MM.1S (cell line): ENCODE measurements at regions not wholly inside any gene's neighbourhood (a gene's known extent, or its start where the extent isn't known, plus 50 kb on each side); places are given as distances from the start of the nearest gene placed in this dataset.
"Not testable (repeated sequence)": the region's sequence is repeated elsewhere in the genome, so short reads cannot be mapped to it uniquely, and the experiment has no call there.

Source experiments
- DNase-seq: peaks from one replicate; pipeline ENCODE4 v3.0.0-alpha.2; 2015
- H2AFZ ChIP-seq: fragments of 300-600 bp; sonication (generic); 2 replicates; pipeline ENCODE4 v1.6.0; 2016; ENCODE audit warnings: antibody characterized with exemption, low read length
- H3F3A ChIP-seq: fragments of 300-600 bp; sonication (generic); 2 replicates; pipeline ENCODE4 v1.6.1; 2016; ENCODE audit warnings: mild to moderate bottlenecking, antibody characterized with exemption, low read length, moderate library complexity, mixed read lengths; ENCODE audit not compliant: insufficient read depth
- H3K27ac ChIP-seq: fragments of 300-600 bp; sonication (generic); 2 replicates; pipeline ENCODE4 v1.5.1; 2016; ENCODE audit warnings: mild to moderate bottlenecking, low read length
- H3K27me3 ChIP-seq: fragments of 300-600 bp; sonication (generic); replicated peaks from 2 replicates; pipeline ENCODE4 v1.6.0; 2016; ENCODE audit warnings: low read length; ENCODE audit not compliant: insufficient read depth
- H3K36me3 ChIP-seq: fragments of 300-600 bp; sonication (generic); replicated peaks from 2 replicates; pipeline ENCODE4 v1.6.1; 2016; ENCODE audit warnings: mild to moderate bottlenecking, low read length, mixed read lengths; ENCODE audit not compliant: insufficient read depth
- H3K4me1 ChIP-seq: fragments of 300-600 bp; sonication (generic); 2 replicates; pipeline ENCODE4 v1.6.1; 2016; ENCODE audit warnings: low read length, mixed read lengths
- H3K4me2 ChIP-seq: fragments of 300-600 bp; sonication (generic); 2 replicates; pipeline ENCODE4 v1.6.0; 2016; ENCODE audit warnings: low read depth, low read length
- H3K4me3 ChIP-seq: fragments of 300-600 bp; sonication (generic); 2 replicates; pipeline ENCODE4 v1.5.1; 2016; ENCODE audit warnings: low read length, mixed read lengths
- H3K79me2 ChIP-seq: fragments of 300-600 bp; sonication (generic); 2 replicates; pipeline ENCODE4 v1.6.1; 2016; ENCODE audit warnings: mixed run types, low read length, mixed read lengths
- H3K9ac ChIP-seq: fragments of 300-600 bp; sonication (generic); 2 replicates; pipeline ENCODE4 v1.6.1; 2016; ENCODE audit warnings: low read length, mixed read lengths
- H3K9me2 ChIP-seq: fragments of 300-600 bp; sonication (generic); replicated peaks from 2 replicates; pipeline ENCODE4 v1.6.1; 2016; ENCODE audit warnings: mild to moderate bottlenecking, low read length, mixed read lengths; ENCODE audit not compliant: insufficient read depth
- H3K9me3 ChIP-seq: fragments of 300-600 bp; sonication (generic); replicated peaks from 2 replicates; pipeline ENCODE4 v1.6.1; 2016; ENCODE audit warnings: mild to moderate bottlenecking, low read length, mixed read lengths; ENCODE audit not compliant: insufficient read depth
- H4K20me1 ChIP-seq: fragments of 300-600 bp; sonication (generic); 2 replicates; pipeline ENCODE4 v1.6.1; 2016; ENCODE audit warnings: mild to moderate bottlenecking, low read length, moderate library complexity, mixed read lengths; ENCODE audit not compliant: insufficient read depth
- EZH2 ChIP-seq: fragments of 300-600 bp; sonication (generic); optimal IDR thresholded peaks from 2 replicates; pipeline ENCODE3; 2017; ENCODE audit warnings: low read depth, mild to moderate bottlenecking, antibody characterized with exemption, low read length, mixed read lengths
- EZH2phosphoT487 ChIP-seq: fragments of 300-600 bp; sonication (generic); IDR thresholded peaks from 2 replicates; pipeline ENCODE4 v1.6.1; 2018; ENCODE audit warnings: antibody characterized with exemption, low read length
- TF ChIP-seq, protein P1 (sequence below): fragments of 300-600 bp; sonication (generic); IDR thresholded peaks from 2 replicates; pipeline ENCODE4 v1.5.1; 2016; ENCODE audit warnings: antibody characterized with exemption, low read length, mixed read lengths

DNA sequence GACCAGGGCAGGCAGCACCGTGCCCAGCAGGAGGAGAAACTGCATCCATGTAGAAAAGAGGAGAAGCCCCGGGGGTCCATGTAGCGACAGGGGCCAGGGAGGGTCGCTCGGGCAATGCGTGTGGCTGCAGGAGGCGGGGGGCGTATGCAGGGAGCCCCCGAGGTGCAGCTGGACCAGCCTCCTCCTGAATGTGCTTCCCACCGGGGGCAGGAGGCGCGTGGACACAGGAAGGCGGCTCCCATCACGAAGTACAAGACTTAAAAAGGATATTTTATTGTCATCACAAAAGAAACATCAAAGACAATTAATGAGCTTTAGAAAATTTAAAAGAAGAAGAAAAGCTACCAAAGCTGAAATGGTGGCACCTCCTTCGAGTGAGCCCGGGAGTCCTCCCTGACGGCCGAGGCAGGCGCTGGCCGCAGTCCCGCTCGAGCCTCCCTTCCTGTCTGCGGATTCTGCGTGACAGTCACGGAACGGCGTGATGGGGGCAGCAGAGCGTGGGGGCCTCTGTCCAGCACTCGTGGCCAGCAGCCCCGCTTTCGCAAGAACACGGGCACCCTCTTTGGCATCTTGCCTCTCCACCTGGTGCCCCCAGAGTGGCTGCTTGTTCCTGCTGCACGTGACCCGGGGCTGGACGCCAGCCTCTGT is 238.0 kb downstream of the TMEM121 start:
- not testable (repeated sequence) for H4K20me1 ChIP-seq, H3K79me2 ChIP-seq, H3F3A ChIP-seq, H3K4me2 ChIP-seq, H3K4me1 ChIP-seq, H3K4me3 ChIP-seq, H3K9me3 ChIP-seq, H2AFZ ChIP-seq, H3K27ac ChIP-seq, H3K9me2 ChIP-seq, H3K27me3 ChIP-seq, H3K9ac ChIP-seq, H3K36me3 ChIP-seq, DNase-seq

DNA sequence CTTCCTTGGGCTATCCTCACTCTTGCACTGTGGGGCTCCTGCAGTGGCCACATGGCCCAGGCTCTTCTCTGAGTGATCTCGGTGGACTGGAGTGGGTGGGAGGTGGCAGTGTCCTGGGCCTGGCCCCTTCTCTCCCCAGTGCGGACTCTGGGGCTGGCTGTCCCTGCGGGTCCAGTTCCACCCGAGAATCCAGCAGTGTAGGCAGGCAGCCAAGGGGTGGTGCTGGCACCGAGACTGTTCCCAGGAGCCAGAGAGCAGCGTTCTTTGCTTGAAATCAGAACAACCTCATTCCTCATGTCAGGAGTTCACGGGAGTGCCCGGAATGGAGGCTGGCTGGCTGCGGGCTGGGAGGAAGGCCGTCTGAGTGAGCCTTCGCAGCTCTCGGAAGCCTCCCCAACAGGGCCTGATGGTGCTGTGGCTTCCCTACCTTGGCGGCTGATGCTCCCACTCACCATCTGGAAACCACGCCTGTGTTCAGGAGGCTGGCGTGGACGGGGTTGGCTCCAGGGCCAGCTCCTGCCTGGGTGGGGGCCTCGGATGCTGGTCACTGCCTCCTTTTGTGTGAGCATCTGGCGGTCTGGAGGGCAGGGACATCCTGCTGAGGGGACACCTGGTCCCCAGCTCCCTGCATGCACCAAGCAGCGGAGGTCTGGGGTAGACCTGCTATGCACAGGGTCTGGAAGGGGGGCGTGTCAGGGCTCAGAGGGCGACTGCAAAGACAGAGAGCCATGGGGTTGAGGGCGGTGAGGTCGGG is 238.9 kb downstream of the TMEM121 start:
- H3K9ac ChIP-seq, H3K4me1 ChIP-seq, H3K9me3 ChIP-seq, H3K79me2 ChIP-seq, H3F3A ChIP-seq, H3K27me3 ChIP-seq, H3K4me3 ChIP-seq, H2AFZ ChIP-seq, H3K27ac ChIP-seq, H4K20me1 ChIP-seq, H3K9me2 ChIP-seq, H3K4me2 ChIP-seq, H3K36me3 ChIP-seq, DNase-seq: not testable (repeated sequence)

DNA sequence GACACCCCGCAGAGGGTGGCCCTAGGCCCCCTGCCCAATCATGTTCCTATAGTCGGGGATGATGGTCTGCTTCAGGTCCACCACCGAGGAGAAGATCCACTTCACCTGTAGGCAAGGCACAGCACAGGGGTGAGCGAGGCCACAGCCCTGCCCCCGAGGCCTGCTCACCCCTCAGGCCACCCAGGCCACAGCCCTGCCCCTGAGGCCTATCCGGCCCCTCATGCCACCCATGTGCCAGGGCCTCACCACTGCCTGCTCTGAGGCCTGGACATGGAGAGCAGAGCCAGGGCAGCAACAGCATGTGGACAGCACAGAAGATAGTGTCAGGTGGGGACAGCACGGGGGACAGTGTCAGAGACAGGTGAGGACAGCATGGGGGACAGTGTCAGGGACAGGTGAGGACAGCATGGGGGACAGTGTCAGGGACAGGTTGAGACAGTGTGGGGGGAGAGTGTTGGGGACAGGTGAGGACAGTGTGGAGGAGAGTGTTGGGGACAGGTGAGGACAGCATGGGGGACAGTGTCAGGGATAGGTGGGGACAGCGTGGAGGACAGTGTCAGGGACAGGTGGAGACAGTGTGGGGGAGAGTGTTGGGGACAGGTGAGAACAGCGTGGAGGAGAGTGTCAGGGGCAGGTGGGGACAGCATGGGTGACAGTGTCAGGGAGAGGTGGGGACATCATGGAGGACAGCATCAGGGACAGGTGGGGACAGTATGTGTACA is 239.7 kb downstream of the TMEM121 start:
- Histone ChIP-seq H3K4me1 (no peaks in the 10 kb centered on the region), H4K20me1 (no peaks in the 10 kb centered on the region), H3K9ac (no peak overlapping the region), H3K36me3 (no peaks in the 10 kb centered on the region), H3K4me3 (no peak overlapping the region), H3K9me3 (no peaks in the 10 kb centered on the region), H3F3A (no peaks in the 10 kb centered on the region), H2AFZ (no peak overlapping the region), H3K9me2 (no peaks in the 10 kb centered on the region), H3K27ac (no peak overlapping the region), H3K27me3 (no peaks in the 10 kb centered on the region), H3K79me2 (no peaks in the 10 kb centered on the region), H3K4me2 (no peak overlapping the region)
- no peak for TF ChIP-seq EZH2phosphoT487
- DNase-seq: no peak

DNA sequence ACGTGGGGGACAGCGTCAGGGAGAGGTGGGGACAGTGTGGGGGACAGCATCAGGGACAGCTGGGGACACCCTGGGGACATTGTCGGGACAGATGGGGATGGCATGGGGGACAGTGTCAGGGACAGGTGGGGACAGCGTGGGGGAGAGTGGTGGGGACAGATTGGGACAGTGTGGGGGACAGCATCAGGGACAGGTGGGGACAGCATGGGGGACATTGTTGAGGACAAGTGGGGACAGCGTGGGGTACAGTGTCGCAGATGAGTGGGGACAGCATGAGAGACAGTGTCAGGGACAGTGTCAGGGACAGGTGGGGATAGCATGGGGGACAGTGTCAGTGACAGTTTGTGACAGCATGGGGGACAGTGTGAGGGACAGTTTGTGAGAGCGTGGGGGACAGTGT is 240.9 kb downstream of the TMEM121 start:
- TF ChIP-seq EZH2 (no peak), EZH2phosphoT487 (no peak)
- TF ChIP-seq, protein P1, sequence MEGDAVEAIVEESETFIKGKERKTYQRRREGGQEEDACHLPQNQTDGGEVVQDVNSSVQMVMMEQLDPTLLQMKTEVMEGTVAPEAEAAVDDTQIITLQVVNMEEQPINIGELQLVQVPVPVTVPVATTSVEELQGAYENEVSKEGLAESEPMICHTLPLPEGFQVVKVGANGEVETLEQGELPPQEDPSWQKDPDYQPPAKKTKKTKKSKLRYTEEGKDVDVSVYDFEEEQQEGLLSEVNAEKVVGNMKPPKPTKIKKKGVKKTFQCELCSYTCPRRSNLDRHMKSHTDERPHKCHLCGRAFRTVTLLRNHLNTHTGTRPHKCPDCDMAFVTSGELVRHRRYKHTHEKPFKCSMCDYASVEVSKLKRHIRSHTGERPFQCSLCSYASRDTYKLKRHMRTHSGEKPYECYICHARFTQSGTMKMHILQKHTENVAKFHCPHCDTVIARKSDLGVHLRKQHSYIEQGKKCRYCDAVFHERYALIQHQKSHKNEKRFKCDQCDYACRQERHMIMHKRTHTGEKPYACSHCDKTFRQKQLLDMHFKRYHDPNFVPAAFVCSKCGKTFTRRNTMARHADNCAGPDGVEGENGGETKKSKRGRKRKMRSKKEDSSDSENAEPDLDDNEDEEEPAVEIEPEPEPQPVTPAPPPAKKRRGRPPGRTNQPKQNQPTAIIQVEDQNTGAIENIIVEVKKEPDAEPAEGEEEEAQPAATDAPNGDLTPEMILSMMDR: no peak
- no peak for DNase-seq
- no peaks in the 10 kb centered on the region for H3K79me2 ChIP-seq
- no peak overlapping the region for H3K9ac ChIP-seq
- H3K27me3 ChIP-seq: no peaks in the 10 kb centered on the region
- no peak overlapping the region for H3K27ac ChIP-seq
- H3K4me3 ChIP-seq: no peak overlapping the region
- H3K9me2 ChIP-seq: no peaks in the 10 kb centered on the region
- no peak overlapping the region for H2AFZ ChIP-seq
- no peaks in the 10 kb centered on the region for H3K4me1 ChIP-seq
- H3K36me3 ChIP-seq: no peaks in the 10 kb centered on the region
- no peaks in the 10 kb centered on the region for H3F3A ChIP-seq
- no peaks in the 10 kb centered on the region for H3K9me3 ChIP-seq
- H3K4me2 ChIP-seq: no peak overlapping the region
- H4K20me1 ChIP-seq: no peaks in the 10 kb centered on the region

DNA sequence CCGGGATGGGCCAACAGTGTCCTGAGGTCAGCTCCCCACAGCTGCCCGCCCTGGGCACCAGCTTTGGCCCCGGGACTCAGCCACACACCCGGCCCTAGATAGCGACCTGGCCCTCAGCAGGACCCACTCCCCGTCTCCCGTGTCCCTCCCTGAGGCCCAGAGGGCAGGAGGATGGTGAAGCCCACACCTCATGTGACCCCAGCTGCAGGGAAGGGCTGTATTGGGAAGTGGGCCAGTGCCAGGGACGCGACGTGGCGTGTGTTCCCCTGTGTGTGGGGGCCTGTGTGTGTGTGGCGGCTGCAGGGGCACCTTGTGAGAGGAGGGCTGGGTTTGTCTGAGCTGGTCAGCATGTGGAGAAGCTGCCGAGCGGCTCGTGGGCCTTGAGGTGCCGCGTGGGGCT is 241.7 kb downstream of the TMEM121 start:
- H3K9me2 ChIP-seq, H3K79me2 ChIP-seq, H3K9me3 ChIP-seq, H3K4me3 ChIP-seq, H3K36me3 ChIP-seq, H3K4me1 ChIP-seq, H3F3A ChIP-seq, H3K27me3 ChIP-seq, H4K20me1 ChIP-seq, H3K27ac ChIP-seq, H3K4me2 ChIP-seq, H3K9ac ChIP-seq, H2AFZ ChIP-seq: not testable (repeated sequence)
- DNase-seq: peak; percentile 5

DNA sequence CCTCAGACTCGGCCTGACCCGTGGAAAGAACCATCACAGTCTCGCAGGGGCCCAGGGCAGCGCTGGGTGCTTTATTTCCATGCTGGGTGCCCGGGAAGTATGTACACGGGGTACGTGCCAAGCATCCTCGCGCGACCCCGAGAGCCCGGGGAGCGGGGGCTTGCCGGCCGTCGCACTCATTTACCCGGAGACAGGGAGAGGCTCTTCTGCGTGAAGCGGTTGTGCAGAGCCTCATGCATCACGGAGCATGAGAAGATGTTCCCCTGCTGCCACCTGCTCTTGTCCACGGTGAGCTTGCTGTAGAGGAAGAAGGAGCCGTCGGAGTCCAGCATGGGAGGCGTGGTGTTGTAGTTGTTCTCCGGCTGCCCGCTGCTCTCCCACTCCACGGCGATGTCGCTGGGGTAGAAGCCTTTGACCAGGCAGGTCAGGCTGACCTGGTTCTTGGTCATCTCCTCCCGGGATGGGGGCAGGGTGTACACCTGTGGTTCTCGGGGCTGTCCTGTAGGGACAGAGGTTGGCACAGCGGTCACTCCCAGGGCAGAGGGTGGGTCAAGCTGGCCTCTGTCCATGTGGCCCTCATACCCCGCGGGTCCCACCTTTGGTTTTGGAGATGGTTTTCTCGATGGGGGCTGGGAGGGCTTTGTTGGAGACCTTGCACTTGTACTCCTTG is 242.8 kb downstream of the TMEM121 start:
- not testable (repeated sequence) for H3K27ac ChIP-seq

More for the DNA sequence above, 242.8 kb downstream of the TMEM121 start:
- not testable (repeated sequence) for H3K79me2 ChIP-seq, H3K9me3 ChIP-seq, H3K27me3 ChIP-seq, H3K9ac ChIP-seq, H3F3A ChIP-seq, H3K9me2 ChIP-seq, DNase-seq, H3K4me1 ChIP-seq, H2AFZ ChIP-seq, H3K4me3 ChIP-seq, H4K20me1 ChIP-seq, H3K4me2 ChIP-seq, H3K36me3 ChIP-seq
